Neutrophil (primary cell): ENCODE measurements at regions not wholly inside any gene's neighbourhood (a gene's known extent, or its start where the extent isn't known, plus 50 kb on each side); places are given as distances from the start of the nearest gene placed in this dataset.

Experiments
- H3K27ac ChIP-seq: fragments of 200-600 bp; sonication (generic); 2 replicates; pipeline ENCODE4 v1.5.1; 2016; ENCODE audit warnings: mild to moderate bottlenecking, moderate library complexity
- H3K27me3 ChIP-seq: fragments of 200-600 bp; sonication (generic); 2 replicates; pipeline ENCODE4 v1.6.0; 2016; ENCODE audit warnings: mild to moderate bottlenecking
- H3K36me3 ChIP-seq: fragments of 200-600 bp; sonication (generic); 2 replicates; pipeline ENCODE4 v1.5.1; 2017
- H3K4me1 ChIP-seq, 2 experiments: fragments of 200-600 bp in 1 of 2; sonication (generic) in 1 of 2; 1 replicate in 1 of 2; 2 replicates in 1 of 2; pipeline versions ENCODE4 v1.5.1 to v1.6.1; 2013 to 2016; ENCODE audit warnings: low read depth in 1 of 2, low read length in 1 of 2, mild to moderate bottlenecking in 1 of 2, moderate library complexity in 1 of 2; ENCODE audit not compliant: control insufficient read depth in 1 of 2, insufficient read depth in 1 of 2
- H3K4me3 ChIP-seq, 2 experiments: fragments of 200-600 bp in 1 of 2; sonication (generic) in 1 of 2; 1 replicate in 1 of 2; 2 replicates in 1 of 2; pipeline ENCODE4 v1.5.1; 2013 to 2016; ENCODE audit warnings: low read depth in 1 of 2, low read length in 1 of 2, mild to moderate bottlenecking in 1 of 2, moderate library complexity in 1 of 2
- H3K9me3 ChIP-seq: fragments of 200-600 bp; sonication (generic); 2 replicates; pipeline ENCODE4 v1.5.1; 2016
- TF ChIP-seq, protein P1 (sequence below): fragments of 200-600 bp; sonication (generic); IDR thresholded peaks from 2 replicates; pipeline ENCODE4 v1.5.1; 2016; ENCODE audit warnings: antibody characterized with exemption

DNA sequence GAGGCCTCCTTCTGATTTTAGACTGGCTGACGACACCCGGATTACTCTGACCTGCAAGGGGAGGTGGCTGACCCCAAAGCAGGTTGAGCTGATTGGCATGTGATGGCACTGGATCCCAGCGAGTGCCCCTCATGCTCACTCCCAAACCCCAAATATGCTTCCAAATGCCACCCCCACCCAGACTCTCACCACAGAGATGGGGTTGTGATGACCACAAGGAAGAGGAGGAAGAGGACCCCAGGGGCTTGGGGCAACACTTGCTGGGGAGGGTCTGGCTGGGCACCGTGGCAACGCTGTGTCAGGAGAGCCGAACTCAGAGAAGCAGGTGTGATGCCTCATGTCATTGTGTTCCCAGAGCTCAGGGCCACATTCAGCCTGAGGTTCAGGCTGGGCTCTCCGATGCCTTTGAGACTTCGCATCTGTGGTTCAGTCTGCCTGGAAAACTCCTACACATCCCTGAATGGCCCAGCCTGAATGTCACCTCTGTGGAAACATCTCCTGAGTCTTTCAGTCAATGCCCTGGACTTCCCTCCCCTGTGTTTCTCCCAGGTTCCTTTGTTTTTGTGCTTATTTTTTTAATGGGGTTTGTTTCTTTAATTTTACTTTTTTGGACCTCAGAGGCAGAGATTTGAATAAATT, 169.1 kb upstream of the PMEPA1 start:
- H3K27ac ChIP-seq, result no peak overlapping the region
- H3K36me3 ChIP-seq, result no peaks in the 10 kb centered on the region
- H3K9me3 ChIP-seq, result no peaks in the 10 kb centered on the region
- TF ChIP-seq, protein P1, sequence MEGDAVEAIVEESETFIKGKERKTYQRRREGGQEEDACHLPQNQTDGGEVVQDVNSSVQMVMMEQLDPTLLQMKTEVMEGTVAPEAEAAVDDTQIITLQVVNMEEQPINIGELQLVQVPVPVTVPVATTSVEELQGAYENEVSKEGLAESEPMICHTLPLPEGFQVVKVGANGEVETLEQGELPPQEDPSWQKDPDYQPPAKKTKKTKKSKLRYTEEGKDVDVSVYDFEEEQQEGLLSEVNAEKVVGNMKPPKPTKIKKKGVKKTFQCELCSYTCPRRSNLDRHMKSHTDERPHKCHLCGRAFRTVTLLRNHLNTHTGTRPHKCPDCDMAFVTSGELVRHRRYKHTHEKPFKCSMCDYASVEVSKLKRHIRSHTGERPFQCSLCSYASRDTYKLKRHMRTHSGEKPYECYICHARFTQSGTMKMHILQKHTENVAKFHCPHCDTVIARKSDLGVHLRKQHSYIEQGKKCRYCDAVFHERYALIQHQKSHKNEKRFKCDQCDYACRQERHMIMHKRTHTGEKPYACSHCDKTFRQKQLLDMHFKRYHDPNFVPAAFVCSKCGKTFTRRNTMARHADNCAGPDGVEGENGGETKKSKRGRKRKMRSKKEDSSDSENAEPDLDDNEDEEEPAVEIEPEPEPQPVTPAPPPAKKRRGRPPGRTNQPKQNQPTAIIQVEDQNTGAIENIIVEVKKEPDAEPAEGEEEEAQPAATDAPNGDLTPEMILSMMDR, result no peak
- H3K4me1 ChIP-seq, result no peaks in the 10 kb centered on the region
- H3K27me3 ChIP-seq, result no peaks in the 10 kb centered on the region
- H3K4me3 ChIP-seq, result no peak overlapping the region

DNA sequence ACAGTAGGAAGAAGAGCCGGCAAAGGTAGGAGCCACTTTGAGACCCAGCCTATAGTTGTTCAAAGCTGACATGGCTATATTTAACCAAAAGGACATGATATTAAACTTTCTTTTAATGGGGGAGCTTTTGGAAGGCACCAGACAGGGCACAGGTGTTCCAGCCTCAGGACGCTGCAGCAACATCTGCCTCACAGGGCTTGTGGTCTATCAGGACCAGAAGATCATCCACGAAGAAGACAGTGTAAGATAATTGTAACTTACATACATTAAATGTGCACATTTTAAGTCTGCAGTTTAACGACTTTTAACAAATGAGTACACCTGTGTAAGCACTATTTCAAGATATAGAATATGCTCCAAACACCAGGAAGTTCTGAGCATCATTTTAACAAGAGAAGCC, 168.2 kb upstream of the PMEPA1 start:
- H3K27me3 ChIP-seq, result no peaks in the 10 kb centered on the region
- TF ChIP-seq, protein P1, result no peak
- no peak overlapping the region for H3K4me3 ChIP-seq

DNA sequence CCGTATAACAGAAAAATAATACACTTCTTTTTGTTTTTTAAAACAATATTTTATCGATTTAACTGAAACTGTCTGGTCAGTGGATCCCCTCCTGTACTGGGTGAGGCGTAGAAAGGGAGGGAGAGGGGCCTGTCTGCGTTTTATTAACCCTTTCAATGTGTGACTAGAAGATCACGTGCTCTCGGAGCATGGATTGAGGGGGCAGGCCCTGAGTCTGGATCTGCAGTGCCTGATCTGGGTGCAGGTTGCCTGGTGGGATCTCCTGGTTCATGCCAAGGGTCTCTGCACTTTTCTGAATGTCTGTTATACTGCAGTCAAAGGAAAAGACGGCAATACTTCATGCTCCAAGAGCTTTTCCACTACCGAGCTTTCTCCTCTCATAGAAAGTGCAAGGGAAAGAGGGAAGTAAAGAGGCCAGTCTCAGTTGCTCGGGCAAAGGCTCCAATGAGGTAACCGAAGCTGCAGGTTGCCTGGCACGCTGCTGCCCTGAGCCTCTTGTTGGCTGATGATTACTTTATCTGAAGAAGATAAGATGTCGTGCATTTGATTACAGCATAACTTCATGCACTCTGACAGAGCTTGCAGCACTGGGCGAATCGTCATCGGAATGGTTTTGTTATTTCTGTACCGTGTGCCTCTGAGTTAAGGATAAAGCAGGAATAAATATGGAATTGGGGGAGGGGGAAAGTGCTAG, 167.5 kb upstream of the PMEPA1 start:
- H3K9me3 ChIP-seq, result no peaks in the 10 kb centered on the region
- no peak overlapping the region for H3K4me3 ChIP-seq
- H3K27ac ChIP-seq, result no peak overlapping the region
- H3K4me1 ChIP-seq, result no peaks in the 10 kb centered on the region
- no peaks in the 10 kb centered on the region for H3K36me3 ChIP-seq
- H3K27me3 ChIP-seq, result no peaks in the 10 kb centered on the region
- TF ChIP-seq, protein P1, result no peak

More for the DNA sequence above, 168.2 kb upstream of the PMEPA1 start:
- Histone ChIP-seq H3K9me3 (no peaks in the 10 kb centered on the region), H3K27ac (no peak overlapping the region), H3K36me3 (no peaks in the 10 kb centered on the region), H3K4me1 (no peaks in the 10 kb centered on the region)

DNA sequence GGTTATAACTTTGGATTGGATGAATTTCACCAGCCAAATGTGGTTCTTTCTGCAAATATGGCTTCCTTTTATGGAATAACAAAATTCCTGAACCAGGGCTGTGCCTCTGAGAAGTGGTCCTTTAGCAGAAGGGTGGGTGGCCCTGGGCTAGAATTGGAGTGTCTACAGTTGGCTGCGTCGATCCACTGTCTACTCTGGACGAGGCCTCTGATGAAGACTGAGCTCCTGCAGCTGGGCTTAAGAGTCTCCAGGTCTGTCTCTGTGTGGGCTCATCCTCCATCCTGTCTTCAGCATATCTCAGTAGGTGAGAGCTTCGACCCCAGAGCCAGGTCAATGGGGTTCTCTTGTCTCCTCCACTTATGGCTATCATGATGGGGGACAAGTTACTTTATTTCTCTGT, 166.3 kb upstream of the PMEPA1 start:
- Histone ChIP-seq H3K4me3 (no peak overlapping the region), H3K9me3 (no peaks in the 10 kb centered on the region), H3K27ac (no peak overlapping the region), H3K27me3 (no peaks in the 10 kb centered on the region), H3K4me1 (no peaks in the 10 kb centered on the region), H3K36me3 (no peaks in the 10 kb centered on the region)
- TF ChIP-seq, protein P1, result no peak

DNA sequence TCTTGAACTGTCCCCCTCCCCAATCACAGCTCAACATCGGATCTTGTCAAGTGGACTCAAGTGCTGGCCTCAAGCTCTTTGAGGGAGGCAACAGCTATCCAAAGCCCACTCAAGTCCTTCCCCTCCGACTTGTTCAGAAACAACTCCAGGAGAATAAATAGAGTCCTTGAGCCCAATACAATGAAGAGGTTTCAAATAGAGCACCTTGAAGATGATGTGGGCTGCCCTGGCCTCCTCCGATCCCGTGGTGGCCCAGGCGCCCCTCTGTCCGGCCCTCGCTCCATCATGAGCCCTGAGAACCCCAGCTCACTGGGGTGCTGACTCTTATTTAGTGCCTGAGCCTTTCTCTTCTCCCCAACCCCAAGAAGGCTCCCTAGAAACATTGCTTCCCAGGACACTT, 164.3 kb upstream of the PMEPA1 start:
- no peaks in the 10 kb centered on the region for H3K4me1 ChIP-seq
- H3K36me3 ChIP-seq, result no peaks in the 10 kb centered on the region
- no peak overlapping the region for H3K4me3 ChIP-seq
- TF ChIP-seq, protein P1, result no peak
- no peaks in the 10 kb centered on the region for H3K9me3 ChIP-seq
- no peak overlapping the region for H3K27ac ChIP-seq
- H3K27me3 ChIP-seq, result no peaks in the 10 kb centered on the region
